ENCODE measurements at regions not wholly inside any gene's neighbourhood (a gene's known extent, or its start where the extent isn't known, plus 50 kb on each side); places are given as distances from the start of the nearest gene placed in this dataset.

- no peaks in the 10 kb centered on the region for H3K79me2 ChIP-seq (ENCODE audit: insufficient read depth, low read length)
- H3K9ac ChIP-seq (ENCODE audit: low read depth, low read length, poor library complexity, severe bottlenecking): no peak overlapping the region
- TF ChIP-seq EZH2phosphoT487 (IDR thresholded peaks at IDR 0.05; ENCODE audit: borderline replicate concordance): no peak
- TF ChIP-seq, protein P1, sequence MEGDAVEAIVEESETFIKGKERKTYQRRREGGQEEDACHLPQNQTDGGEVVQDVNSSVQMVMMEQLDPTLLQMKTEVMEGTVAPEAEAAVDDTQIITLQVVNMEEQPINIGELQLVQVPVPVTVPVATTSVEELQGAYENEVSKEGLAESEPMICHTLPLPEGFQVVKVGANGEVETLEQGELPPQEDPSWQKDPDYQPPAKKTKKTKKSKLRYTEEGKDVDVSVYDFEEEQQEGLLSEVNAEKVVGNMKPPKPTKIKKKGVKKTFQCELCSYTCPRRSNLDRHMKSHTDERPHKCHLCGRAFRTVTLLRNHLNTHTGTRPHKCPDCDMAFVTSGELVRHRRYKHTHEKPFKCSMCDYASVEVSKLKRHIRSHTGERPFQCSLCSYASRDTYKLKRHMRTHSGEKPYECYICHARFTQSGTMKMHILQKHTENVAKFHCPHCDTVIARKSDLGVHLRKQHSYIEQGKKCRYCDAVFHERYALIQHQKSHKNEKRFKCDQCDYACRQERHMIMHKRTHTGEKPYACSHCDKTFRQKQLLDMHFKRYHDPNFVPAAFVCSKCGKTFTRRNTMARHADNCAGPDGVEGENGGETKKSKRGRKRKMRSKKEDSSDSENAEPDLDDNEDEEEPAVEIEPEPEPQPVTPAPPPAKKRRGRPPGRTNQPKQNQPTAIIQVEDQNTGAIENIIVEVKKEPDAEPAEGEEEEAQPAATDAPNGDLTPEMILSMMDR (conservative IDR thresholded peaks at IDR 0.05; ENCODE audit: low read length): no peak
- H4K20me1 ChIP-seq (ENCODE audit: insufficient read depth, low read length, poor library complexity, severe bottlenecking): no peaks in the 10 kb centered on the region
- H3K9me2 ChIP-seq (replicated peaks; ENCODE audit: low read depth, low read length): no peaks in the 10 kb centered on the region
- no peak overlapping the region for H2AFZ ChIP-seq (ENCODE audit: low read length)
- H3F3A ChIP-seq (ENCODE audit: low read depth): no peaks in the 10 kb centered on the region
- H3K4me1 ChIP-seq (ENCODE audit: insufficient read depth, low read length, poor library complexity, severe bottlenecking): no peaks in the 10 kb centered on the region
- no peaks in the 10 kb centered on the region for H3K27me3 ChIP-seq (ENCODE audit: insufficient read depth, low read length, poor library complexity, severe bottlenecking)
- H3K9me3 ChIP-seq (ENCODE audit: insufficient read depth, low read depth, low read length): peaks cover 14% of the 10 kb centered on the region; the same call in 1 of the 2 replicates
- no peak overlapping the region for H3K4me3 ChIP-seq (ENCODE audit: low read length, poor library complexity, severe bottlenecking)
- H3K4me2 ChIP-seq (ENCODE audit: low read depth, low read length, poor library complexity, severe bottlenecking): no peak overlapping the region
- H3K36me3 ChIP-seq (ENCODE audit: insufficient read depth, low read length): no peaks in the 10 kb centered on the region
These were observed 381.5 kb downstream of the ALG10 start for GRCh38 chr12:34403706-34404376.

- Histone ChIP-seq H3K9me2 (replicated peaks; ENCODE audit: low read depth, low read length) (no peaks in the 10 kb centered on the region), H3K9ac (ENCODE audit: low read depth, low read length, poor library complexity, severe bottlenecking) (no peak overlapping the region), H3K27me3 (ENCODE audit: insufficient read depth, low read length, poor library complexity, severe bottlenecking) (no peaks in the 10 kb centered on the region), H4K20me1 (ENCODE audit: insufficient read depth, low read length, poor library complexity, severe bottlenecking) (no peaks in the 10 kb centered on the region), H2AFZ (ENCODE audit: low read length) (no peak overlapping the region), H3F3A (ENCODE audit: low read depth) (no peaks in the 10 kb centered on the region), H3K4me2 (ENCODE audit: low read depth, low read length, poor library complexity, severe bottlenecking) (no peak overlapping the region), H3K36me3 (ENCODE audit: insufficient read depth, low read length) (no peaks in the 10 kb centered on the region), H3K4me1 (ENCODE audit: insufficient read depth, low read length, poor library complexity, severe bottlenecking) (no peaks in the 10 kb centered on the region), H3K4me3 (ENCODE audit: low read length, poor library complexity, severe bottlenecking) (no peak overlapping the region), H3K9me3 (ENCODE audit: insufficient read depth, low read depth, low read length) (peaks cover 22% of the 10 kb centered on the region; the same call in 1 of the 2 replicates), H3K79me2 (ENCODE audit: insufficient read depth, low read length) (no peaks in the 10 kb centered on the region)
- no peak for TF ChIP-seq EZH2phosphoT487 (IDR thresholded peaks at IDR 0.05; ENCODE audit: borderline replicate concordance)
- TF ChIP-seq, protein P1 (conservative IDR thresholded peaks at IDR 0.05; ENCODE audit: low read length): no peak
These were observed 382.3 kb downstream of the ALG10 start for GRCh38 chr12:34404377-34405285.

- no peak overlapping the region for H2AFZ ChIP-seq (ENCODE audit: low read length)
- no peak overlapping the region for H3K9ac ChIP-seq (ENCODE audit: low read depth, low read length, poor library complexity, severe bottlenecking)
- peaks cover 19% of the 10 kb centered on the region; the same call in 1 of the 2 replicates for H3K9me3 ChIP-seq (ENCODE audit: insufficient read depth, low read depth, low read length)
- no peaks in the 10 kb centered on the region for H4K20me1 ChIP-seq (ENCODE audit: insufficient read depth, low read length, poor library complexity, severe bottlenecking)
- no peaks in the 10 kb centered on the region for H3K27me3 ChIP-seq (ENCODE audit: insufficient read depth, low read length, poor library complexity, severe bottlenecking)
- no peak overlapping the region for H3K4me2 ChIP-seq (ENCODE audit: low read depth, low read length, poor library complexity, severe bottlenecking)
- no peaks in the 10 kb centered on the region for H3K4me1 ChIP-seq (ENCODE audit: insufficient read depth, low read length, poor library complexity, severe bottlenecking)
- no peak overlapping the region for H3K4me3 ChIP-seq (ENCODE audit: low read length, poor library complexity, severe bottlenecking)
- H3F3A ChIP-seq (ENCODE audit: low read depth): no peaks in the 10 kb centered on the region
- H3K36me3 ChIP-seq (ENCODE audit: insufficient read depth, low read length): no peaks in the 10 kb centered on the region
- no peaks in the 10 kb centered on the region for H3K79me2 ChIP-seq (ENCODE audit: insufficient read depth, low read length)
- no peaks in the 10 kb centered on the region for H3K9me2 ChIP-seq (replicated peaks; ENCODE audit: low read depth, low read length)
- no peak for TF ChIP-seq EZH2phosphoT487 (IDR thresholded peaks at IDR 0.05; ENCODE audit: borderline replicate concordance)
These were observed 383.3 kb downstream of the ALG10 start for GRCh38 chr12:34405286-34406227.

All from Loucy (cell line).